ENCODE measurements at regions not wholly inside any gene's neighbourhood (a gene's known extent, or its start where the extent isn't known, plus 50 kb on each side); places are given as distances from the start of the nearest gene placed in this dataset.

DNA sequence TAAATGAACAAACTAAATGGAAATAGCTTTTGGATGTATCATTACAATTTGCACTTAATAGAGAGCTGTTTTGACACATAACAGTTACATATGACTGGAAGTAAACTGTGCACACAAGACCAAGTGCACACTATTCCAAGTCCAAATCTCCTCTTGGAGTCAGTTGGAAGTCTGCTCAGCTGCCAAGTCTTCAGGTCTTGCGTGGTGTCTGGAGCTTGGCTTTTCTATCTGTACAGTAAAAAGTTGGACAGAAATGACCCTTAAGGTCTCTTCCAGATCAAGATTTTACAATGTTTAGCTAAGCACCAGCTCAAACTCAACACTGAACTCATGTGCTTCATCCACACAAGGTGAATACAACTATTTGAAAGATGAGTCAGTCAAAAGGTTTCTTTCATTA, 456.9 kb downstream of the RASEF start:
- TF ChIP-seq ZNF274 (IDR thresholded peaks at IDR 0.05; ENCODE audit: low read length): no peak
- TF ChIP-seq ZNF274 (tag by site-specific recombination; IDR thresholded peaks at IDR 0.05; ENCODE audit: borderline replicate concordance): no peak
- no peak for TF ChIP-seq ZNF473 (tag by site-specific recombination; IDR thresholded peaks at IDR 0.05)
- no peak for TF ChIP-seq ZNF433 (tag by site-specific recombination; IDR thresholded peaks at IDR 0.05; ENCODE audit: low read depth)
- TF ChIP-seq ZNF521 (tag by site-specific recombination; IDR thresholded peaks at IDR 0.05): no peak
- no peak for TF ChIP-seq ZNF423 (tag by site-specific recombination; IDR thresholded peaks at IDR 0.05)
- no peak for TF ChIP-seq ZNF184 (tag by site-specific recombination; IDR thresholded peaks at IDR 0.05)
- TF ChIP-seq ZNF600 (tag by site-specific recombination; IDR thresholded peaks at IDR 0.05): no peak
- TF ChIP-seq, protein P1, sequence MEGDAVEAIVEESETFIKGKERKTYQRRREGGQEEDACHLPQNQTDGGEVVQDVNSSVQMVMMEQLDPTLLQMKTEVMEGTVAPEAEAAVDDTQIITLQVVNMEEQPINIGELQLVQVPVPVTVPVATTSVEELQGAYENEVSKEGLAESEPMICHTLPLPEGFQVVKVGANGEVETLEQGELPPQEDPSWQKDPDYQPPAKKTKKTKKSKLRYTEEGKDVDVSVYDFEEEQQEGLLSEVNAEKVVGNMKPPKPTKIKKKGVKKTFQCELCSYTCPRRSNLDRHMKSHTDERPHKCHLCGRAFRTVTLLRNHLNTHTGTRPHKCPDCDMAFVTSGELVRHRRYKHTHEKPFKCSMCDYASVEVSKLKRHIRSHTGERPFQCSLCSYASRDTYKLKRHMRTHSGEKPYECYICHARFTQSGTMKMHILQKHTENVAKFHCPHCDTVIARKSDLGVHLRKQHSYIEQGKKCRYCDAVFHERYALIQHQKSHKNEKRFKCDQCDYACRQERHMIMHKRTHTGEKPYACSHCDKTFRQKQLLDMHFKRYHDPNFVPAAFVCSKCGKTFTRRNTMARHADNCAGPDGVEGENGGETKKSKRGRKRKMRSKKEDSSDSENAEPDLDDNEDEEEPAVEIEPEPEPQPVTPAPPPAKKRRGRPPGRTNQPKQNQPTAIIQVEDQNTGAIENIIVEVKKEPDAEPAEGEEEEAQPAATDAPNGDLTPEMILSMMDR (tag by site-specific recombination; IDR thresholded peaks at IDR 0.05): no peak
